Thoracic aorta (tissue), 2 donors: ENCODE measurements at regions not wholly inside any gene's neighbourhood (a gene's known extent, or its start where the extent isn't known, plus 50 kb on each side); places are given as distances from the start of the nearest gene placed in this dataset.

ENCODE experiments used
- ATAC-seq: fragments of 150-250 bp; one replicate; pipeline ENCODE4 v1.8.0; 2017; ENCODE audit warnings: low read depth; ENCODE audit not compliant: insufficient number of reproducible peaks, low FRiP score
- DNase-seq: peaks from one replicate; pipeline ENCODE4 v3.0.0-alpha.2; 2020; ENCODE audit warnings: low spot score
- H3K27ac ChIP-seq, 2 donors: fragments of 200-600 bp; sonication (generic); 1 replicate in 1 of 2; 2 replicates in 1 of 2; pipeline ENCODE4 v1.5.1; 2016; ENCODE audit warnings: mild to moderate bottlenecking in 2 of 2, moderate library complexity in 2 of 2
- H3K27me3 ChIP-seq: fragments of 200-600 bp; sonication (generic); replicated peaks from 2 replicates; pipeline ENCODE4 v1.6.0; 2016; ENCODE audit warnings: mild to moderate bottlenecking; ENCODE audit not compliant: insufficient read depth
- H3K36me3 ChIP-seq: fragments of 200-600 bp; sonication (generic); one replicate; pipeline ENCODE4 v1.5.1; 2016
- H3K4me1 ChIP-seq, 2 donors: fragments of 200-600 bp; sonication (generic); 1 replicate in 1 of 2; 2 replicates in 1 of 2; pipeline versions ENCODE4 v1.5.1 to v1.6.0; 2016; ENCODE audit warnings: low read depth in 2 of 2, mild to moderate bottlenecking in 1 of 2; ENCODE audit not compliant: control insufficient read depth in 1 of 2
- H3K4me3 ChIP-seq: fragments of 200-600 bp; sonication (generic); 2 replicates; pipeline ENCODE4 v1.5.1; 2016; ENCODE audit warnings: mild to moderate bottlenecking
- H3K9me3 ChIP-seq: fragments of 200-600 bp; sonication (generic); 2 replicates; pipeline ENCODE4 v1.5.1; 2016
- CTCF ChIP-seq: fragments of 200-600 bp; sonication (generic); IDR thresholded peaks from one replicate; pipeline ENCODE4 v1.5.1; 2019; ENCODE audit warnings: antibody characterized with exemption

DNA sequence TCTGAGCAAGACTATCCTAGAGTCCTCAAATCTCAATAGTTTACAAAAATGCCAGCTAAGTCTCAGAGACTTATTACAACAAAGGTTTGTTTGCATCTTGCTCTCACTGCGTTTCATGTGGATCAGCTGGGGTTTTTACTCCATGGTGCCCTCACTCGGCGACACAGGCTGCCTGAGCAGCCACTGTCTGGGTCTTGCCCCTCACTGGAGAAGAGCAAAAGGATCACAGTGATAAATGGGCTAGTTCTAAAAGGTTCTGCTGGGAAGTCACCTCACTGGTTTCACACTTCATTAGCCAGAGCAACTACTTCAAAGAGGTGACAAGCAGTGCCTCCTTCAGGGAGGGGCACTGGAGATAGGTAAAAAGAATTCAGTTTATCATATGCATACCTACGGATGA, 392.0 kb downstream of the RPL10L start:
- Histone ChIP-seq H3K4me1 (no peaks in the 10 kb centered on the region), H3K4me3 (no peak overlapping the region), H3K36me3 (no peaks in the 10 kb centered on the region), H3K27me3 (no peaks in the 10 kb centered on the region), H3K27ac (no peak overlapping the region), H3K9me3 (no peaks in the 10 kb centered on the region)
- no peak for DNase-seq
- TF ChIP-seq CTCF: no peak
- ATAC-seq: no peak

DNA sequence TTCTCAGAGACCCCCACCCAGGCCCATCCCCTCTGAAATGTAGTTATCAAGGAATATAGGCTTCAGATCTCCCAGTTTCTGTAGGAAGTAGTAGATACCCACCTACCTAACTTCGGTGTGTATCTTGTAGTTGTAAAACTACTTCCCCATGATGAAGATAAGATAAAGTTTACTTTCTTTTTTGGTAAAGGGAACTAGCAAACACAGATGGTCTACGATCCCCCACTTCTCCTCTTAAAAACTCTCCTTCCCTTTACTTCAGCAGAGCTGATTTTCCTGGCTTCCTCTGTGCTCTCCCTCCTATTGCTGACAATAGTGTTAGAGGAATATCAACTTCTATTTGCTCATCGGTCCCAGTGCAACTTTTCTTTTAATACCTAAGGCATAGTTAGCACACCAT, 395.2 kb downstream of the RPL10L start:
- no peaks in the 10 kb centered on the region for H3K36me3 ChIP-seq
- H3K4me3 ChIP-seq: no peak overlapping the region
- ATAC-seq: no peak
- H3K9me3 ChIP-seq: no peaks in the 10 kb centered on the region
- H3K27ac ChIP-seq: no peak overlapping the region
- H3K27me3 ChIP-seq: no peaks in the 10 kb centered on the region
- no peaks in the 10 kb centered on the region for H3K4me1 ChIP-seq
- no peak for DNase-seq
- no peak for TF ChIP-seq CTCF

DNA sequence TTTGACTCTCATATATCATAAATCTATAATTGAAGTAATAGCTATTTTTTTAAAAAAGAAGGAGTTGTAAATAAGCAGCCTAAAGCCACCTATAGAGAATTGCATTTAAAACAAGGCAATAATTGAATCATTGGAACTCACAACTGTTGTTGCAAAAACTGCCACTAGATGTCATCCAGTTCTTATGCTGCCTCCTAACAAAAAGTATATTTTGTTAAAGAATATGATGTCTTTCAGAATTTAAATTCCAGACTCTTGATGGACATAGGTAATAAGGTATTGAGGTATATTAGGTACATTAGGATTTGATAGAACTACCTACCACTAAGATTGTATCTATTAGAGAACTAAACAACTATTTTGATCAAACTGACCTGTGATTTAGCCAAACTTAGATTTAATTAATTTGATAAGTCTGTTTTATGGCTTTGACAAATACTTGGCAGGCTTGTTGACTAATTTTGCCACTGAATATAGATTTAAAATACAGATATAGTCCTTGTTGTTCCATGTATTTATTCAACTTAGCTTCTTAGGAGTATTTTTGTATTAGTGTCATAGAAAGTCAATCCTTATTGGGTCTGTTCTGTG, 401.4 kb downstream of the RPL10L start:
- Histone ChIP-seq H3K9me3 (no peaks in the 10 kb centered on the region), H3K27ac (no peak overlapping the region), H3K4me3 (no peak overlapping the region), H3K27me3 (no peaks in the 10 kb centered on the region), H3K4me1 (no peaks in the 10 kb centered on the region), H3K36me3 (no peaks in the 10 kb centered on the region)
- no peak for TF ChIP-seq CTCF
- ATAC-seq: no peak
- DNase-seq: no peak

DNA sequence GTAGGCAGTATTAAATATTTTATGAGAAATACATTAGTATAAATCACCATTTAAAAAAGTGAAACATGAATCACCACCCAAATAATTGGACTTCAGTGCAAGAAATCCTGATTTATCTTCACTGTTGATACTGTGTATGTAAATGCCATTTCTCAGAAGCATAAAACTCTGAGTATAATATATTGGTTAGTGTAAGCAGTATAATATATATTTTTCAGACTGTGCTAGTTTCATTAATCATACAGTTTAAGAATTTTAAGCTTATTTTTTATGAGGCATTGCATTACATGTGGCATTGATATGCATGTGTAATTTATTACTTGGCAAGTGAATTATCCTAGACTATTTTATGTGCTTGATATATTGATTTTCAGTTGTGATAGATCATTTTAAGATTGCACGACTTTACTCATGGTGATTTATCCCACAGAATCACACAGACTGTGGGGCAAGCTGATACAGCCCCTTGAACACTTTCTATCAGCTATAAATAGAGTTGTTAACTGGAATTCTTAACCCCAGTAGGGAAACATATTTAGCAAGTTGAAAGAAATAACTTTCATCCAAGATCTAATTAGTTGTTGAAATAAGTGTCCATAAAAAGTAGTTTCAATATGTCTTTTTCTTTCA, 403.5 kb downstream of the RPL10L start:
- Histone ChIP-seq H3K27ac (no peak overlapping the region), H3K9me3 (no peaks in the 10 kb centered on the region), H3K4me3 (no peak overlapping the region), H3K36me3 (no peaks in the 10 kb centered on the region), H3K27me3 (no peaks in the 10 kb centered on the region), H3K4me1 (no peaks in the 10 kb centered on the region)
- DNase-seq (no peak), ATAC-seq (no peak)
- TF ChIP-seq CTCF: no peak

- DNase-seq (no peak), ATAC-seq (no peak)
- Histone ChIP-seq H3K4me3 (no peak overlapping the region), H3K27me3 (no peaks in the 10 kb centered on the region), H3K36me3 (no peaks in the 10 kb centered on the region), H3K27ac (no peak overlapping the region), H3K4me1 (no peaks in the 10 kb centered on the region), H3K9me3 (no peaks in the 10 kb centered on the region)
- TF ChIP-seq CTCF: no peak
These were observed 406.3 kb downstream of the RPL10L start for GRCh38 chr14:46245276-46245675.
